WTC11 (cell line): ENCODE measurements at regions not wholly inside any gene's neighbourhood (a gene's known extent, or its start where the extent isn't known, plus 50 kb on each side); places are given as distances from the start of the nearest gene placed in this dataset.

Source experiments
- ATF6 ChIP-seq: sonication (generic); formaldehyde crosslinking; IDR thresholded peaks from 2 replicates; pipeline ENCODE4 v1.8.1; 2023; ENCODE audit warnings: mild to moderate bottlenecking, missing genetic modification reagents
- CTCF ChIP-seq: fragments of 200-600 bp; IDR thresholded peaks from 2 replicates; pipeline ENCODE4 v1.8.0; 2022; ENCODE audit warnings: antibody characterized with exemption
- USF2 ChIP-seq: sonication (generic); formaldehyde crosslinking; IDR thresholded peaks from 2 replicates; pipeline ENCODE4 v1.8.1; 2023; ENCODE audit warnings: mild to moderate bottlenecking, missing genetic modification reagents, moderate library complexity

GRCh38 chr3:8001307-8001706 is 500.3 kb upstream of the LMCD1 start:
- TF ChIP-seq CTCF, result no peak
- no peak for TF ChIP-seq USF2 (CRISPR knock-in tag)
- no peak for TF ChIP-seq ATF6 (CRISPR knock-in tag)
